Non-pigmented ciliary epithelial cell (primary cell): ENCODE measurements at regions not wholly inside any gene's neighbourhood (a gene's known extent, or its start where the extent isn't known, plus 50 kb on each side); places are given as distances from the start of the nearest gene placed in this dataset.

Experiments
- DNase-seq: peaks from one replicate; pipeline ENCODE4 v3.0.0-alpha.2; 2010; ENCODE audit warnings: low read depth

GRCh38 chr18:65145312-65145711, 605.5 kb upstream of the CDH7 start:
- no peak for DNase-seq

DNA sequence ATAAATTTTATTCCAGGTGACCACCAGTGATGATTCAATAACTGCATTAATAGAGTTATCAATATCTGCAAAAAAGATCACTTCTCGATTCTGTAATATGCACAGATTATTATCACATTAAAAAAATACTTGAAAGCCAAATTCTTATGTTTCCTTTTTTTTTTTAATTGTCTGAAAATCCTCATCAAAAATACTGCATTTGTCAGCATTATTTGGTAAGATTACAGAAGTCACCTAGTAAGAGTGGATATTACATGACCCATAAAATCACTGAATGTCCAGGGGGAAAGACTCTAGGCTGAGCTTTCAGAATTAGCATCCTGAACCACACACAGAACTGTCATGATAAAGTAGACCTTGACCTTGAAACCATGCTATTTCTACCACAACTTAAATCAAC, 617.2 kb upstream of the CDH7 start:
- DNase-seq, result no peak

- DNase-seq, result no peak
Measured at GRCh38 chr18:65124633-65125032, 626.2 kb upstream of the CDH7 start.

- no peak for DNase-seq
Measured at GRCh38 chr18:65103864-65104263, 646.9 kb upstream of the CDH7 start.

DNA sequence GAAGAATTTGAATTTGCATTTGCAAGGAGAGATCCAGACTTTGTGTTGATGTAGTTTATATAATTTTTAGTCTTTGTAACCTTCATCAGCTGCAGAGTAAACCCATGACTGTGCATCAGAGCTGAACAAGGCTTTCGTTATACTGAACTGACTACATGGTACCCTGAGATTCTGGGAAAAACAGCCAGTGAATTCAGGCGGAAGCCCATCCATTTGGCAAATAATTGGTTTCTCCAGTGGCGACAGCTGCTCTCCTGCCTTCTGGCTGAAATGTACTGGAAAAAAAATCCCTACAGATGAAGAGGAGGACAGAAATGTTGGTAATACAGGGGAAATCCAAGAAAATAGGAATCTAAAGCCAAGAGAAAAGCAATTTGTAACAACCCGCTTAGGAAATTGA, 657.5 kb upstream of the CDH7 start:
- DNase-seq, result no peak

DNA sequence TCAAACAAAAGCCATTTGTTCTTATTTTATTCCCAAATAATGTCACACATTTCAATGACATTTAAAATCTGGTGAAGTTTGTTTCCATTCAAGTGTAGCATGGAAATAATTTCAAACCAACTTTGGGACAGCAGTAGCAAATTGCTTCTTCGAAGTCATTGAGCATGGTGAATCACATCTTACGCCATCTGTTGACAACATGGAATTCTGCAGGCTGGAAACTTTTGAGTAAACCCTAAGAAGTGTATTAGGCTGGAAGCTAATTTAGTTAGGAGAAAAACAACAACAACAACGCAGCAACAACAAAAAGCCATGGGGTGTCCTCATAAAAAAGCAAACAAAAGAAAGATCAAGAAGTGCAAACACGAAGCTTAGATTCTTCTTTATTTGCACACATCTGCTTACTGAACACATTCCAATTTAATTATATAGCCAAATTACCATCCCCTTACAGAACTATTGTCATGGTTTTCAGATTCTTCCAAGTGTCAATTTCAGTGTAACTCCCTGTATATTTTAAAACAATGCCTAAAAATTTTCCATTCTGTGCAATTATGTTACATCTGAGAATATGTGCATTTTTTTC, 659.0 kb upstream of the CDH7 start:
- no peak for DNase-seq

GRCh38 chr18:65082907-65083306, 667.9 kb upstream of the CDH7 start:
- DNase-seq, result no peak

DNA sequence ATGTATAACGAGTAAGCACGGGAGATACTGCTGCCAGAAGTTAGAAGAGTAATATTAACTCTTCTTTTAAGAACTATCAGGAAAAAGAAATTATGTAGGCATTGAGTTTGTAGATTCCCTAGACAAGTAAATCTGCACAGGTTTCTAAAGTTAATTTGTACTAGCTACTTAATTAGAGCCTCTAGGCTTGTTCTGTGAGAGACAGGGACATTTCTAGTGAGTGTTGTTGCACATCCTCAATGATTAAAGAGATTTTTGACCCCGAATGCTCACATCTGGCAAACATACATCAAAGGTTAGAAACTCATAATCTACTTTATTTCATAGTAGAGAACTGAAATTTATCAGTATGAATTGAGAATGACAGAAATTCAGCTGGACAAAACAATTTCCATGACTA, 669.0 kb upstream of the CDH7 start:
- DNase-seq, result no peak

GRCh38 chr18:65073060-65073550, 677.7 kb upstream of the CDH7 start:
- no peak for DNase-seq

- no peak for DNase-seq
Measured at GRCh38 chr18:65057439-65058083, 693.3 kb upstream of the CDH7 start.

GRCh38 chr18:65056575-65056974, 694.2 kb upstream of the CDH7 start:
- no peak for DNase-seq

- DNase-seq, result no peak
Measured at GRCh38 chr18:65049586-65049985, 701.2 kb upstream of the CDH7 start.

DNA sequence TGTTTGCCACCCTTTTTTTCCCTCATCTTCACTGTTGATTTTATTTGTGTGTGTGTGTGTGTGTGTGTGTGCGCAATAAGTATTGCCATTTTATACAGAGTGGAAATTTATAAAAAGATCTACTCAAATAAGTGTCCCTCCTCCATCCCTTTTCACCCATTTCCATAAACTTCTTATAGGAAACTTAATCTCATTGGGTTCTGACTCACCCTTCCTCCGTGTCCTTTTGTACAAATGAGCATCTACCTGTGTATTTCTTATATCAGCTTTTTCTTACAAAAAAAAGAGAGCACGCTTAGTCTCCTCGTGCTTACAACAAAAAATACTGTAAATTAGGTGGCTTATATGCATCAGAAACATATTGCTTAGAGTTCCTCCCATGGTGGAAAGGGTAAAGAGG, 711.2 kb upstream of the CDH7 start:
- no peak for DNase-seq

DNA sequence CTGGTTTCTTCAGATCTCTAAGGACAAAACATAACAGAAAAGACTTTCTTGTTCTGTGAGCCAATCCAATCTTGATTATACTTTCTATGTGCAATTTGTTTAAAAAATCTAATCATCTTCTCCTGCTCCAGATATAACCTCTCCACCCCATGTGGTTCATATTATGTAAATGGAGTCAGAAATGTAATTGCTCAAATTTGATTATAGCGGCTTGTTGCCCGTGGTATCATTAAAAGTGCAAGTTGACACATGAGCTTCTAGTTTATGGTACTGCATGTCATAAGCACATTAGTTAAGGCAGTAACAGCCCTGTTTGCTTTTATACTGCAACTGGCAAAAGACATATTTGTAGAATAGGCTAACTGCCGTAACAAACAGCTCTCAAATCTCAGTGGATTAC, 715.1 kb upstream of the CDH7 start:
- no peak for DNase-seq

- no peak for DNase-seq
Measured at GRCh38 chr18:65025756-65026155, 725.1 kb upstream of the CDH7 start.

- DNase-seq, result no peak
Measured at GRCh38 chr18:65021021-65021420, 729.8 kb upstream of the CDH7 start.

GRCh38 chr18:65018184-65018583, 732.6 kb upstream of the CDH7 start:
- no peak for DNase-seq

- DNase-seq, result no peak
Measured at GRCh38 chr18:65017372-65017760, 733.4 kb upstream of the CDH7 start.

- DNase-seq, result no peak
Measured at GRCh38 chr18:65016631-65017371, 734.0 kb upstream of the CDH7 start.

- no peak for DNase-seq
Measured at GRCh38 chr18:64994370-64994769, 756.4 kb upstream of the CDH7 start.

- DNase-seq, result no peak
Measured at GRCh38 chr18:64993695-64994094, 757.1 kb upstream of the CDH7 start.

GRCh38 chr18:64992654-64993053, 758.2 kb upstream of the CDH7 start:
- no peak for DNase-seq

DNA sequence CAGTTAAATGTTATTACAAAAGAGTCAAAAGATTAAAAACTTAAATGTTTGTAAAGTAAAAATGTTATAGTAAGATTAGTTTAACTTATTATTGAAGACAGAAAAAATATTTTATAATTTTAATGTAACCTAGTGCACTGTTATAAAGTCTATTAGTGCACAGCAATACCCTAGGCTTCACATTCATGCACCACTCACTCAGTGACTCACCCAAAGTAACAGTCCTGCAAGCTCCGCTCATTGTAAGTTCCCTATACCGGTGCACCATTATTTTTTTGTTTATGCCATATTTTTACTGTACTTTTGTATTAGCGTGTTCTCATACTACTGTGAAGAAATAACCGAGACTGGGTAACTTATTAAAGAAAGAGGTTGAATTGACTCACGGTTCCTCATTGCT, 759.7 kb upstream of the CDH7 start:
- no peak for DNase-seq
